ENCODE measurements at regions not wholly inside any gene's neighbourhood (a gene's known extent, or its start where the extent isn't known, plus 50 kb on each side); places are given as distances from the start of the nearest gene placed in this dataset.
"Not testable (repeated sequence)": the region's sequence is repeated elsewhere in the genome, so short reads cannot be mapped to it uniquely, and the experiment has no call there.

DNA sequence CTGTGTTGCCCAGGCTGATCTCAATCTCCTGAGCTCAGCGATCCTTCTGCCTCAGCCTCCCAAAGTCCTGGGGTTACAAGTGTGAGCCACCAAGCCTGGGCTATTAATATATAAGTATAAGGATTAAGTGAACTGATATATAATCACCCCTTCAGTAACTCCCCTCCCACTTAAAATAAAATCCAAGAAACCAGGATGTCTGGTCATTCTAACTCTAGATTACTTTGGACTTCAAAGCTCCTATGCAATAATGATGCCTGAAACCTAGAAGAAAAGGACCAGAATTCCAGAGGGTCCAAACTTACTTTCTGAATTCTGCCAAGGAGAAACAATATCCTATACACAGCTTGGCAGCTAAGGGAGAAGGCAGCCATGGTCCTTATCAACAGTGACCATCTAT lies 206.8 kb upstream of the ZNF217 start:
- no peak for DNase-seq (ENCODE audit: low read depth in 2 of 2)

DNA sequence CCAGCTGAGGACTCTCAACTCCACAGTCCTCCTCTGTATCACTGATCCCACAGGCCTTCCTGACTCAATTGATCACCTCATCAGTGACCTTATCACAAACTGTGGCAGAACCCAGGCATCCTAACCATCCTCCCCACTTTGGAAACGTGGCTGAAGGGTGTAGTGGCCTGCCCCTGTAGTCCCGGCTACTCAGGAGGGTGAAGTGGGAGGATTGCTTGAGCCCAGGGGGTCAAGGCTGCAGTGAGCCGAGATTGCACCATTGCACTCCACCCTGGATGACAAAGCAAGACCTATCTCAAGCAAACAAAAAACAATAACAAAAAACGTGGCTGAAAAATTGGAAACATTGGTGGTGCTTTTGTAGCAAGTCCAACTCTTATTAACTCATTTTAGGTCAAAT lies 203.4 kb upstream of the ZNF217 start:
- DNase-seq (ENCODE audit: low read depth in 2 of 2), result no peak

DNA sequence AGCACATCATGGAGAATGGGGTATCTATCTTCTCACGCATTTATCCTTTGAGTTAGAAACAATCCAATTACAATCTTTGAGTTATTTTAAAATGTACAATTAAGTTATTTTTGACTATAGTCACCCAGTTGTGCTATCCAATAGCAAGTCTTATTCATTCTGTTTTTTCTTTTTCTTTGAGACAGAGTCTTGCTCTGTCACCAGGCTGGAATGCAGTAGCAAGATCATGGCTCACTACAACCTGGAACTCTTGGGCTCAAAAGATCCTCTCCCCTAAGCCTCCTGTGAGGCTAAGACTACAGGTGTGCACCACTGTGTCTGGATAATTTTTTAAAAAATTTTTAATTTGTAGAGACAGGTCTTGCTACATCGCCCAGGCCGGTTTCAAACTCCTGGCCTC lies 201.5 kb upstream of the ZNF217 start:
- no peak for DNase-seq (ENCODE audit: low read depth in 2 of 2)

DNA sequence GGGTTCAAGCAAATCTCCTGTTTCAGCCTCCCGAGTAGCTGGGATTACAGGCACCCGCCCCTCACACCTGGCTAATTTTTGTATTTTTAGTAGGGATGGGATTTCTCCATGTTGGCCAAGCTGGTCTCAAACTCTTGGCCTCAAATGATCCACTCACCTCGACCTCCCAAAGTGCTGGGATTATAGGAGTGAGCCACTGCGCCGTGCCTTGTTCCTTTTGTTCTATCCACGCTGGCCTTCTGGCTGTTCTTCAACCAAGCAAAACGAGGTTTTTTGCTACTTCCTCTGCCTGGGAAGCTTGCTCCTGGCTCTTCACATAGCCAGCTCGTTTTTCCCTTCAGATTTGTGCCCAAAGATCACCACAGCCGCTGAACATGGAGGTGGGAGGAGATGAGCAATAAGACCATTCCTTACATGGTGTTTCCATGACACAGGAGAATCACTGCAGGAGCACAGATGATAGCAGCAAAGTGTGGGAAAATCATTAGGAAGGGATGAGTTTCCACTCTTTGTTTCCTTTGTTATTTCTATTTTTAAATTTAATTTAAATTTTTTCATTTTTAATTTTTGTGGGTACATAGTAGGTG lies 201.0 kb upstream of the ZNF217 start:
- no peak for DNase-seq (ENCODE audit: low read depth in 2 of 2)

DNA sequence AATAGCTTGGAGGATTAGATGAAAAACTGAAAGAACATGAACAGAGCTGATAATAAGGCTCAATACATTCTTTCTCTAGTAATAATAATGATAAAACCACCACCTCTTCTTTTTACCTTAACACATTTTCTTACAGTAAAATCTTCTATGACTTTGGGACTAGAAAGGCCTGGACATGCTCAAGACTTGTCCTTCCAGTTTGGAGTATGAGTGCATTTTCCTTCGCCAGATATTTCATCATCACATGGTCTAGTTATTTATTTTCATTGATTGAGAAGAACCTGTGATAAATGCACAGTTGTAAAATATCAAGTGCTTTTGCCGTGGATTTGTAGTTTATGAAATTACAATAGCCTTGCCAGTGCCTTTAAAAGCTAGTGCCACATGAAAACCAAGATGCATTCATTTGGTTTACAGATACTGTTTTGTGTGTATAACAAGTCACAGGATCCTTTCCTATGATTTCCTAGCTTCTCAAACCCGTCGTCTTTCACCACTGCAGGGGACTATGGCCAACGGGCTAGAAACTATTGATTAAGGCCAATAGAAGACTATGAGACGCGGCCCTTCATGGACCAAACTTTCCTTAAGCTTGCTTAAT lies 200.2 kb upstream of the ZNF217 start:
- no peak for DNase-seq (ENCODE audit: low read depth in 2 of 2)

DNA sequence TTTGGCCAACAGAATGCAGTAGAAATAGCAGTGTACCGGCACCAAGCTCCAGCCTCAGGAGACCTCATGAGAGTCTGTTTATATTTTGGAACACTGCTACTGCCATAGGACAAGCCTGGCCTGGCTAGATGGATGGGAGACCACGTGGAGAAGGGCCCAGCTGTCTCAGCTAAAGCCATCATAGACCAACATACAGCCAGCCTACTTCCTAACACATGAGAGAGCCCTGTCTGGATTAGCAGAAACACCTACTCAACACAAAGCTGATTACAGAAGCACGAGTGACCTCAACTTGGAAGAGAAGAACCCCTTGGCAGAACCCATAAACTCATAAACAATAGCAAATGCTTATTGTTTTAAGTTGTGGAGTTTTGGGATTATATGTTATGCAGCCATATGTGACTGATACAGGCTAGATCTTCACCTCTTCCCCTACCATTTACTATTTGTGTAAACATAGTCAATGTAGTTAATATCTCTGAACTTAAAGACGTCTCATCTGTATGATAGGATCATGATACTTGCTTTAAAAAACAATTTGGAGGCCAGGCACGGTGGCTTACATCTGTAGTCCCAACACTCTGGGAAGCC lies 199.4 kb upstream of the ZNF217 start:
- no peak for DNase-seq (ENCODE audit: low read depth in 2 of 2)

DNA sequence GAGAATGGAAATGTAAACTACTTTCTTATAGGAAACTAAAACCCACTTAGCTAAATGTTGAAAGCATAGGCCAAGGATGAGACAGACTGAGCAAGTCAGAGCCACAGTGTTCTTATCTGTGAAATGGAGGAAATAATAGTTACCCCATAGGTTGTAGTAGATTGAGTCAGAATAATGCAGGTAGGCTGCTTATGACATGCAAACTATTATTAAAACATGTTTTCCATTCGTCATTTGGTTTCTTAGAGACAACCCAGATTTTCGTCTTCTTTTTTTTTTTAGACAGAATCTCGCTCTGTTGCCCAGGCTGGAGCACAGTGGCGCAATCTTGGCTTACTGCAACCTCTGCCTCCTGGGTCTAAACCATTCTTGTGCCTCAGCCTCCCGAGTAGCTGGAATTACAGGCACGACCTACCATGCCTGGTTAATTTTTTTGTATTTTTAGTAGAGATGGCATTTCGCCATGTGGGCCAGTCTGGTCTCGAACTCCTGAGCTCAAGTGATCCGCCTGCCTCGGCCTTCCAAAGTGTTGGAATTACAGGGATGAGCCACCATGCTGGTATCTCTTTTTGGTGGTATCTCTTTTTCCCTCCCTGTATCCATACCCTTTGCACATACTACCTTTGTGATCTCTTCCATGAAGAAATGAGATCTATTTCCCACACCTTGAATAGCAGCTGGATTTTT lies 196.5 kb upstream of the ZNF217 start:
- DNase-seq (ENCODE audit: low read depth in 2 of 2), result no peak

DNA sequence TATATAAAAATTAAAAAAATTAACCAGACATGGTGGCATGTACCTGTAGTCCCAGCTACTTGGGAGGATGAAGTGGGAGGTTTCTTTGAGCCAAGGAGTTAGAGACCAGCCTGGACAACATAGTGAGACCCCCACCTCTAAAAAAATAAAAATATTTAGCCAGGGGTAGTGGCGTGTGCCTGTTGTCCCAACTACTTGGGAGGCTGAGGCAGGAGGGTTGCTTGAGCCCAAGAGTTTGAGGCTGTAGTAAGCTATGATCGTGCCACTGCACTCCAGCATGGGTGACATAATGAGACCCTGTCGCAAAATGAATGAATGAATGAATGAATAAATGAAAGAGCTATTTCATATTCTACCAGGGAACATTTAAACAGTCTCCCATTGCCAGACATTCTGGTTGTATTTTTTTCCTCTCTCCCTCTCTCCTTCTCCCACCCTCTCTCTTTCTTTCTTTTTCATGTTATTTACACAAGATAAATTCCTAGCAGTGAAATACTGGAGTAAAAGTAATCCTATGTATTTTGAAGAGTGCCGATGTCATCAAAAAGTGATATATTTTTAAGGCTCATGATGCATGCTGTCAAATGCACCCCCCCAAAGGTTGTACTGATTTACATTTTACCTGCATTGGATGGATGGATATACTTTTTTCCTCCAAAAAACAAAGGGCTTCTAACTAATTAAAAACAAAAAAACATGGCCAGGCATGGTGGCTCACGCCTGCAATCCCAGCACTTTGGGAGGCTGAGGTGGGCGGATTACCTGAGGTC lies 194.8 kb upstream of the ZNF217 start:
- DNase-seq (ENCODE audit: low read depth in 2 of 2), result no peak

DNA sequence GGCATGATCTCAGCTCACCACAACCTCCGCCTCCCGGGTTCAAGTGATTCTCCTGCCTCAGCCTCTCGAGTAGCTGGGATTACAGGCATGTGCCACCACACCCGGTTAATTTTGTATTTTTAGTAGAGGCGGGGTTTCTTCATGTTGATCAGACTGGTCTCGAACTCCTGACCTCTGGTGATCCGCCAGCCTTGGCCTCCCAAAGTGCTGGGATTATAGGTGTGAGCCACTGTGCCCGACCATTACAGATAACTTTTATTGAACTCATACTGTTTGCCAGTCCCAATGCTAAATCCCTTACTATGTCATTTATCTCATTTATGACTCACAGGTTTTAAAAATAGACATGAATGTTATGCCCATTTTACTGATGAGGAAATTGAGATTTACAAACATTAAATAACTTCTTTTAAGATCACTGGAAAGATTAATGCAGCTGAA lies 193.9 kb upstream of the ZNF217 start:
- DNase-seq (ENCODE audit: low read depth in 2 of 2), result not testable (repeated sequence)

DNA sequence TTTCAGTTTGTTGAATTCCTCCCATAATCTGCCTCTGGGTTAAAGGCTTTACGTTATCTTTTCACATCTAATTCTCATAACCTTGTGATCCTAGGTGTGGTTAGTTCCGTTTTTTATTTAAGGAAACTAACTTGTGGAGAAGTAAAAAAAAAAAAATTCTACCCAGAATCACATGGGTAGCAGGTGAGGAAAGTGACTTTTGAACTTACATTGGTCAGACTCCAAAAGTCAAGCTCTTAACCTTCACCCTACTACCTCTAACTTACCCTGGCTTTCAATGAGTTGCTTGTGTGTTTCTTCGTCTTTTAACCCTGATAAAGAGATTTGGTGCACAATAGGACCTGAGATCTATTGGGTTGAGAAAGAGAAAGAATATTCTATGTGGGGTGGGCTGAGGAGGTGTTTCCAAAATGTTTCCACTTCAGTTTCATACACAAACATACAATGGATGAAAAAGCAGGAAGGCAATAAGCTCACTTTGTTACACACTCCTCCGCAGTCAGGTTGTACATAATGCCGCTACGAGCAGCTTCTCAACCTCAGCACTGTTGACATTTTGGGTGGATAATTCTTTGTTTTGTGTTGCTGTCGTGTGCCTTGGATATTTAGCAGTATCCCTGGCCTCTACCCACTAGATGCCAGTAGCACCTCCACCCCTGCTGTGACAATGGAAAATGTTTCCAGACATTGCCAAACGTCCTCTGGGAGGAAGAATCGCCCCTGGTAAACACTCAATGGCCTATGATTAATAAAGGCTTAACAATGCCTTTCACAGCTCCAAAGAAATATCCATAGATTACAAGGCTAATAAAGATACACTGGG lies 193.0 kb upstream of the ZNF217 start:
- DNase-seq (ENCODE audit: low read depth in 2 of 2), result no peak

DNA sequence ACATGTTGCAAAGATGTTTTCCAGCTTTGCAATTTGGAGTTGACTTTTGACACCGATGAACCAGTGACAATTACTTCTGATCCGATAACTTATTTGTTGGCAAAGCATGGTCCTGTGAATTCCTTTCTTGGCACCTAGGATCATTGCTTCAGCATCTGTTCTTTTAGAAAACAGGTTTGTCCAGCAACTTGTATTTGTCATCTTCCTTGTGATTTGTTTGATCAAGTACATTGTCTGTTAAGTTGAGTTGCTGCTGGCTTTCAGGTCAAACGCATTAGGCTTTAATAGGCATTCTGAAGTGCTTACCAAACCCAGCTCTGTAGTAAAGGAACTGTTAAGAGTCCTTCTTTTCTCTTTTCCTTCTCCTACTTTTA lies 192.4 kb upstream of the ZNF217 start:
- DNase-seq (ENCODE audit: low read depth in 2 of 2), result no peak

DNA sequence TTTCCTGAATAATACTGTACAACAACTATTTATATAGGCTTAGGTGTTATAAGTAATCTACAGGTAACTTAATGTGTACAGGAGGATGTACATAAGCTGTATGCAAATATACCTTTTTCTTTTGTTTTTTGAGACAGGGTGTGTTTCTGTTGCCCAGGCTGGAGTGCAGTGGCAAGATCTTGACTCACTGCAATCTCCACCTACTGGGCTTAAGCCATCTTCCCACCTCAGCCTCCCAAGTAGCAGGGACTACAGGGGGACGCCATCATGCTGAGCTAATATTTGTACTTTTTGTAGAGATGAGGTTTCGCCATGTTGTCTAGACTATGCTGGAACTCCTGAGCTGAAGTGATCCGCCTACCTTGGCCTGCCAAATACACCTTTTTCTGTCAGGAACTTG lies 191.7 kb upstream of the ZNF217 start:
- no peak for DNase-seq (ENCODE audit: low read depth in 2 of 2)

DNA sequence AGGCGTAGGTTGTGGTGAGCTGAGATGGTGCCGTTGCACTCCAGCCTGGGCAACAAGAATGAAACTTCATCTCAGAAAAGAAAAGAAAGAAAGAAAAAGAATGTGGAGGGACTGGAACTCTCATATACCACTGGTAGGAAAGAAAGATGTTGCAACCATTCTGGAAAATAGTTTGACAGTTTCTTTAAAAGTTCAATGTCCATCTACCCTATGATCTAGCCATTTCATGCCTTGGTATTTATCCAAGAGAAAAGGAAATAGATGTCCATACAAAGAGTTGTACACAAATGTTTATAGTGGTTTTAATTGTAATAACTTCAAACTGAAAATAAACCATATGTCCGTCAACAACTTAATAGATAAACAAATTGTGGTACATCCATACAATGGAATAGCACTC lies 190.1 kb upstream of the ZNF217 start:
- DNase-seq (ENCODE audit: low read depth in 2 of 2), result no peak

DNA sequence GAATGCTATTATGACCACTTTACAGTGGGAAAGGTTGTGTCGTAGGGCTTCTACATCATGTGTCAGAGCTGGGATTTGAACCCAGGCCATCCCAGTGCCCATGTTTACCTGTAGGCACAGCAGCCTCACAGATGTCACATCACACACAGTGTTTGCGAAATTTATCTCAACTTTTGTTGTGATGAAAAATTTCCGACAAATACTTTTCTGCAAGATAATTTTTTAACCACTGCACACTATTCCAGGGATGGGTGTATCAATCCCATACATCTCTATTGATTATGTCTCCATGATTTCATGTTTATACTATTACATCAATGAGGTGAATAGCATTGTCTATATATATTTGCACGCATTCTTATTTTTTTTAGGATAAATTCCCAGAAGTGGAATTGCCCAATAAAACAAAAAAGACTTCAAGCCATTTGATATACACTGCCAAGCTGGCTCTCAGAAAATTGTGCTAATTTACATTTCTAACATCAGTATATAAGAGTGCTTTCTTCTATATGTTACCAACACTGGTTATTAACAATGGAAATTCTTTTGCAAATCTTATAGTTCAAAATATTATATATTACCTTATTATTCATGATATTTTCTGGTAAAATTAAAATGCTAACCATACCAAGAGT lies 189.1 kb upstream of the ZNF217 start:
- DNase-seq (ENCODE audit: low read depth in 2 of 2), result no peak

DNA sequence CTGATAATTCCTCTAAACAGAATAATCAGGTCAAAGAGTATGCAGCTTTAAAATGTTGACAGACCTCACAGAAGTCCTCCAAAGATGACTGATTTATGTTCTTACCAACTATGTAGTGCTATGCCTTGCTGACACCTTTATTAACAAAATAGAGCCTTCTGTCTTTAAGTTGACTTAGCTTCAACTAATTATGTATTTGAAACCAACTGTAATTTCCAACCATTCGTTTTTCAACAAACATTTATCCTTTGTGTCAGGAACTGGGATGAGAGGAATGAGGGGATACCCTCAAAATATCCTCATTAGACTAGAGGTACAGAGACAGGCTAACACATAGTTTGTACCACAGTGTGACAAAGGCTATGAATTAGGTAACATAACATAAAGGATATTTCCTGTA lies 186.2 kb upstream of the ZNF217 start:
- DNase-seq (ENCODE audit: low read depth in 2 of 2), result no peak

DNA sequence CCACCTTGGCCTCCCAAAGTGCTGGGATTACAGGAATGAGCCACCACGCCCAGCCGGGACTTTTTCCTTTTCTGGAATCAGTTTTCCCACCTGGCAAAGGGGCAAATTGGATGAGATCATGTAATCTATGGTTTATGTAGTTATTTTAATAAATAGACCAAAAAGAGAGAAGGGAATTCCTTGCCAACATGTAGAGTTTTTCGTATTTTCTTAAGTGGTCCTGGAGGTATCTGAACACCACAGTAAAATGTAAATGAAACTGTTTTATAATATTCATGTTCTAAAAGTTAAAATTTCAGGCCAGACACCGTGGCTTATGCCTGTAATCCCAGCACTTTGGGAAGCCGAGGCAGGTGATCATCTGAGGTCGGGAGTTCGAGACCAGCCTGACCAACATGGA lies 185.1 kb upstream of the ZNF217 start:
- no peak for DNase-seq (ENCODE audit: low read depth in 2 of 2)

DNA sequence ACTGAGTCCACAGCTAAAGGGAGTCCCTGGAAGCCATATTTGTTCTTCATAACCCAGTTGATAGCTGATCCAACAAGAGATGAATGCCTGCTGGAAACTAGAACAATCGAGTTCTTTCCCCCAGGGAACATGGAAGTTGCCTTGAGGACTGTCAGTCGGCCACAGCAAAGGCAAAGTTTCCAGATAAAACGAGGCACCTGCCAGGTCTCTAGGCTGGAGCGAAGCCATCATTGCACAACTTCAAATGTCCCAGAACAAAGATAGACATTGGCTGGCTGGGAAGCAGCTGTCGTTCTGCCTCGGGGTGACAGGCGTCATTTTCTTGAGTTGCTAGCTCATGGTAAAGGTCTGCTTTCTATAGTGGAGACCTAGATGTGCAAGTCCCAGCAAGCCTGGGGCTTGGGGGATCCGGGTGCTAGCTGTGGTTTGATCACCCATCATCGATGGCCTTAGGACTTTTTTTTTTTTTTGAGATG lies 184.4 kb upstream of the ZNF217 start:
- DNase-seq (ENCODE audit: low read depth in 2 of 2), result no peak

DNA sequence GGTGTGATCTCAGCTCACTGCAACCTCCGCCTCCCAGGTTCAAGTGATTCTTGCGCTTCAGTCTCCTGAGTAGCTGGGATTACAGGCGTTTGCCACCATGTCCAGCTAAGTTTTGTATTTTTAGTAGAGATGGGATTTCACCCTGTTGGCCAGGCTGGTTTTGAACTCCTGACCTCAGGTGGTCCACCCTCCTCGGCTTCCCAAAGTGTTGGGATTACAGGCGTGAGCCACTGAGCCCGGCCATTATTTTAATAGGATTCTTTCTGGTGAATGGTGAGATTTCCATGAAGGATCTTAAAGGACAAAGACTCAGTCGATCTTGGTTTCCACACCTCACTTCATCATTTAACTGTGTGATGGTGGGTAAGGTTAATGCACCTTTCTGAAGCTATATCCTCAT lies 183.8 kb upstream of the ZNF217 start:
- not testable (repeated sequence) for DNase-seq (ENCODE audit: low read depth in 2 of 2)

DNA sequence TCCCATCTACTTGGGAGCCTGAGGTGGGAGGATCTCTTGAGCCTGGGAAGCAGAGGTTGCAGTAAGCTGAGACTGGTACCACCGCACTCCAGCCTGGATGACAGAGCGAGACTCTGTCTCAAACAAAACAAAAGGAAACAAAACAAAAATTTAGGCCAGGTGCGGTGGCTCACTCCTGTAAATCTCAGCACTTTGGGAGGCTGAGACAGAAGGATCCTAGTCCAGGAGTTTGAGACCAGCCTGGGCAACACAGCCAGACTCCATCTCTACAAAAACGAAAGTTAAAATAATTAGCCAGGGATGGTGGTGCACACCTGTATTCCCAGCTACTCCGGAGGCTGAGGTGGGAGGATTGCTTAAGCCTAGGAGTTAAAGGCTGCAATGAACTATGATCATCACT lies 183.2 kb upstream of the ZNF217 start:
- DNase-seq (ENCODE audit: low read depth in 2 of 2), result no peak

DNA sequence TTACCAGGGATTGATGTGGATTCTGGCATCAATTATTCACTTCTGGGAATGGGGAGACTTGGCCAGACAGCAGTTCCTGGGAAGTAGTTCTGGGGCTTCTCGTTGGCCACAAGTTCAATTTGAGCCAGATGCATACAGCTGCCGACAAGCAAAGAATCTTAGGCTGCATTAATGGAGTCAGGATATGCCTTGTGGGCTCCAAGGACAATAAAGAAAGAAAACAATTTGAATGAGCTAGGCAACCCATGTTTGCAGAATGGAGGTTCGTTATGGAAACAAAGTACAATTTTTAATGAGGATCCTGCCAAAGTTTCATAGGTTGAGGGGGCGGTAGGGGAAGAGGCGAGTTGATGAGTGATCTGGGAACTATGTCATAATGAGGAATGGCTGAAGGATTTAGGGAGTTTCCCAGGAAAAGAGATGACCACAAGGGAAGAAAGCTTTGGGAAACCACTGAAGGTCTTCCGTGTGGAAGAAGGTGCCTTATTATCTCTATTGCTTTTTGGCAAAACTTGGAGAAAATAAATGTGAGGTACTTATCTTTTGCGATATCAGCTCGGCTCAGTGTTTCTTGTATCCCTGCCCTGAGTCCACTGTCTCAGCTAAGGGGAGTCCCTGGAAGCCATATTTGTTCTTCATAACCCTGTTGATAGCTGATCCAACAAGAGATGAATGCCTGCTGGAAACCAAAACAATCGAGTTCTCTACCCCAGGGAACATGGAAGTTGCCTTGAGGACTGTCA lies 181.0 kb upstream of the ZNF217 start:
- no peak for DNase-seq (ENCODE audit: low read depth in 2 of 2)

All from stimulated activated CD8-positive, alpha-beta memory T cell treated with anti-CD3 and anti-CD28 coated beads, Interleukin-2, amount 100 ng/mL, for 48 hours (primary cell).